Glutamatergic neuron (in vitro differentiated cells): ENCODE measurements at regions not wholly inside any gene's neighbourhood (a gene's known extent, or its start where the extent isn't known, plus 50 kb on each side); places are given as distances from the start of the nearest gene placed in this dataset.

ENCODE experiments used
- DNase-seq: peaks from one replicate; pipeline ENCODE4 v3.0.0; 2022
- H3K27ac Mint-ChIP-seq: one replicate; pipeline ENCODE4 v1.8.0; 2020; ENCODE audit warnings: mild to moderate bottlenecking, mixed read lengths, inconsistent platforms; ENCODE audit not compliant: unreplicated experiment
- H3K27me3 Mint-ChIP-seq: one replicate; pipeline ENCODE4 v1.8.0; 2020; ENCODE audit warnings: mild to moderate bottlenecking, moderate library complexity, mixed read lengths, inconsistent platforms; ENCODE audit not compliant: unreplicated experiment
- H3K36me3 Mint-ChIP-seq: one replicate; pipeline ENCODE4 v1.8.0; 2020; ENCODE audit warnings: mild to moderate bottlenecking, mixed read lengths, inconsistent platforms; ENCODE audit not compliant: unreplicated experiment
- H3K4me1 Mint-ChIP-seq: one replicate; pipeline ENCODE4 v1.8.0; 2020; ENCODE audit warnings: mild to moderate bottlenecking, low read depth, mixed read lengths, inconsistent platforms; ENCODE audit not compliant: unreplicated experiment
- H3K4me3 Mint-ChIP-seq: one replicate; pipeline ENCODE4 v1.8.0; 2020; ENCODE audit warnings: mild to moderate bottlenecking, mixed read lengths, inconsistent platforms; ENCODE audit not compliant: unreplicated experiment
- H3K9me3 Mint-ChIP-seq: one replicate; pipeline ENCODE4 v1.8.0; 2020; ENCODE audit warnings: mild to moderate bottlenecking, moderate library complexity, mixed read lengths, inconsistent platforms; ENCODE audit not compliant: unreplicated experiment
- TF ChIP-seq, protein P1 (sequence below): fragments of 200-600 bp; sonication (generic); IDR thresholded peaks from one replicate; pipeline ENCODE4 v1.5.0; 2021; ENCODE audit not compliant: partially characterized antibody, unreplicated experiment

DNA sequence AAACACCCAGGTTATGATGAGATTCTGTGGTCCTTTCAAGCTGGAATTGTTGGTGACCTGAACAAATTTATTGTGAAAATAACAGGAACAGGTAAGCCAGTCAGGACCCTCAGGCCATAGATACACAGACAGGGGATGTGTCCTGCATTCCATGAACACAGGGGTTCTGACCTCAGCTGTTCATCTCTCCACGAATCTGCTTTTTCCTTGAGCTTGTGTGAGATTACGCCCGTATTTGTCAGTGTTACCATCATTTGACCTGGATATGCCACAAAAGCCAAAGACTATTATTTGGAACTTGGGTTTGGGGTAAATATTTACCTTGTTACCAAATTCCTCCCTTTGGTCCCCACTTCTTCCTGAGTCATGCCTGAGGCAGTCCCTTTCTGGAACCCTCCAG lies 288.9 kb downstream of the PREX1 start:
- Mint-ChIP-seq H3K4me3 (no peak overlapping the region), H3K27me3 (peaks cover 5% of the 10 kb centered on the region), H3K9me3 (peaks cover 6% of the 10 kb centered on the region), H3K27ac (no peak overlapping the region), H3K36me3 (peaks cover 7% of the 10 kb centered on the region), H3K4me1 (no peaks in the 10 kb centered on the region)
- no peak for DNase-seq
- TF ChIP-seq, protein P1, sequence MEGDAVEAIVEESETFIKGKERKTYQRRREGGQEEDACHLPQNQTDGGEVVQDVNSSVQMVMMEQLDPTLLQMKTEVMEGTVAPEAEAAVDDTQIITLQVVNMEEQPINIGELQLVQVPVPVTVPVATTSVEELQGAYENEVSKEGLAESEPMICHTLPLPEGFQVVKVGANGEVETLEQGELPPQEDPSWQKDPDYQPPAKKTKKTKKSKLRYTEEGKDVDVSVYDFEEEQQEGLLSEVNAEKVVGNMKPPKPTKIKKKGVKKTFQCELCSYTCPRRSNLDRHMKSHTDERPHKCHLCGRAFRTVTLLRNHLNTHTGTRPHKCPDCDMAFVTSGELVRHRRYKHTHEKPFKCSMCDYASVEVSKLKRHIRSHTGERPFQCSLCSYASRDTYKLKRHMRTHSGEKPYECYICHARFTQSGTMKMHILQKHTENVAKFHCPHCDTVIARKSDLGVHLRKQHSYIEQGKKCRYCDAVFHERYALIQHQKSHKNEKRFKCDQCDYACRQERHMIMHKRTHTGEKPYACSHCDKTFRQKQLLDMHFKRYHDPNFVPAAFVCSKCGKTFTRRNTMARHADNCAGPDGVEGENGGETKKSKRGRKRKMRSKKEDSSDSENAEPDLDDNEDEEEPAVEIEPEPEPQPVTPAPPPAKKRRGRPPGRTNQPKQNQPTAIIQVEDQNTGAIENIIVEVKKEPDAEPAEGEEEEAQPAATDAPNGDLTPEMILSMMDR = no peak

DNA sequence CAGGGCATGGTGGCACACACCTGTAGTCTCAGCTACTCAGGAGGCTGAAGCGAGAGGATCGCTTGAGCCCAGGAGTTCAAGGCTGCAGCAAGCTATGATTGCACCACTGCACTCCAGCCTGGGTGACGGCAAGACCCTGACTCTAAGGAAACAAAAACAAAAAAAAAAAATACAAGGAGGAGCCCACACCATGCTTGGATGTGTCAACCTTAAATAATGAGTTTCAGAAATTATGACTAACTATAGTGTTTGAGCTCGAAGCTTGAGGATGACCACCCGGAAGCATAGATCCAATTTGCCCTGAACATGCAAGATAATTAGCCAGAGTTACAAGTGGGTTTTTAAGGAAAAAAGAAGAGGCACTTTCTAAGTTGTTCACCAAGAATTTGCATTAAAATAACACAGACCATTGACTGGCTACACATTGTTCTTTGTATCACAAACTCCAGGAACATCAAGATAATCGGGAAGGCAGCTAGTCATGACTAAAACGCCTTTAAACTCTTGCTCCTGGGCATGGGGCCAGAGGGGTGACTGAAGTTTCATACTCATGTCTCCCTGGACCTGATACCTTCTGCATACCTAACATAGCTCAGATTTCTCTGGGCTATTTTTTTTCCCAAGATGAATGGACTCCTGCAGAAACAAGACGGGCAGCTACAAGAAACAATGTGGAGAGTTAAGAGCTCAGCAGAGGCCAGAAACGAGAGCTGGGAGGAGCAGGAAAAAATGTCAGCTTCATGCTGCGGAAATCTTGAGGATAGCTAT lies 289.6 kb downstream of the PREX1 start:
- Mint-ChIP-seq H3K4me1 (no peaks in the 10 kb centered on the region), H3K4me3 (no peak overlapping the region), H3K27ac (no peak overlapping the region), H3K36me3 (peaks cover 7% of the 10 kb centered on the region), H3K27me3 (peaks cover 1% of the 10 kb centered on the region), H3K9me3 (peaks cover 5% of the 10 kb centered on the region)
- TF ChIP-seq, protein P1 = no peak
- DNase-seq = no peak

DNA sequence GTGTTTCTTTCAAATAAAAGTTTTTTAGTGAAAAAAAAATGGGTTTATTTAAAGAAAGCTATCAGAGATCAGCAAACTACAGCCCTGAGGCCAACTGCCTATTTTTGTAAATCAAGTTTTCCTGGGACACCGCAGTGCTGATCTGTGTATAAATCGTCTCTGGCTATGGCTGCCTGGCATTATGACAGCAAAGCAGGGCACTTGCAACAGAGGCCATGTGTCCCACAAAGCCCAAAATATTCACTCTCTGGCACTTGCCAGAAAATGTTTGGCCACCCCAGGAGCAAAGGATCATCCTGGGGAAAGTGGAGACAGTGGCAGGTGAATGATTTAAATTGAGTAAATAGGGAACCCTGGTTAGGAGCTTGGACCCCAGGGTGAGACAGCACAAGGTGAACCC lies 291.6 kb downstream of the PREX1 start:
- no peak for DNase-seq
- no peaks in the 10 kb centered on the region for H3K4me1 Mint-ChIP-seq
- no peak overlapping the region for H3K27ac Mint-ChIP-seq
- no peaks in the 10 kb centered on the region for H3K9me3 Mint-ChIP-seq
- TF ChIP-seq, protein P1 = no peak
- no peak overlapping the region for H3K4me3 Mint-ChIP-seq
- peaks cover 1% of the 10 kb centered on the region for H3K27me3 Mint-ChIP-seq
- H3K36me3 Mint-ChIP-seq = no peaks in the 10 kb centered on the region

DNA sequence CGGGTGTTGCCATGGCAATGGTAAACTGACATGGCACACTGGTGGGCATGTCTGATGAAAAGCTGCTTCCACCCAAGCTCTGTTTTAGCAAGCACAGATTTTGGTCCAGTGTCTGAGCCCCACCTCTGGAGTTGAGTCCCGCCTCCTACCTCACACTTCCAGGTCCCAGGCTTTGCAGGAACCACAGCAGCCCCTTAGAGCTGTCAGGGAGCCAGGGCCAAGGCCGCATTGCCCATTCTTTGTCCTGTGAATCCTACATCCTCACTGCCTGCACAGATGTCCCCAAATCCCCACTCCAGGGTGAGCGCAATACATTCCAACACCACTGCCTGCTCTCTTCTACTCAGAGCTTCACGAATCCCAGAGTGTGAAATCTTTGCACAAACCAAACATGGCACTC lies 292.2 kb downstream of the PREX1 start:
- TF ChIP-seq, protein P1 = no peak
- Mint-ChIP-seq H3K36me3 (no peaks in the 10 kb centered on the region), H3K27me3 (peaks cover 1% of the 10 kb centered on the region), H3K9me3 (no peaks in the 10 kb centered on the region), H3K4me3 (no peak overlapping the region), H3K4me1 (no peaks in the 10 kb centered on the region), H3K27ac (peak overlapping the region; percentile 48)
- DNase-seq = no peak

DNA sequence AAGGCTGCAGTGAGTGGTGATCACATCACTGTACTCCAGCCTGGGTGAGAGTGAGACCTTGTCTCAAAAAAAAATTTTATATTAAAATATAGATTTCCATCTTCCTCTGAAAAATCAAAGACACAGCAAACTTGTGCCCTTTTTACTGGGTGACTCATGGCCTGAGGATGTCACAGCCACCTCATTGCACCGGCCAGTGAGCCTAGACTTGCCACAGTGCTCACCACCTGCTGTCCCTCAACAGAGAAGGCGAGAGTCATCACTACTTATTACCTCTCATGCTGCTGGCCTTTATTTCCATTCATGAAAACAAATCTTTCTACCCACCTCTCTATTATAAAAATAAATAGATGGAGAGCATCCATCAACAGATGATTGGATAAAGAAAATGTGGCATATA lies 295.8 kb downstream of the PREX1 start:
- Mint-ChIP-seq H3K9me3 (no peaks in the 10 kb centered on the region), H3K27me3 (no peaks in the 10 kb centered on the region), H3K4me1 (no peaks in the 10 kb centered on the region), H3K27ac (no peak overlapping the region), H3K4me3 (no peak overlapping the region), H3K36me3 (no peaks in the 10 kb centered on the region)
- DNase-seq = no peak
- TF ChIP-seq, protein P1 = no peak
